HepG2 (cell line): ENCODE measurements at regions not wholly inside any gene's neighbourhood (a gene's known extent, or its start where the extent isn't known, plus 50 kb on each side); places are given as distances from the start of the nearest gene placed in this dataset.

Experiments used
- ARID5B ChIP-seq: IDR thresholded peaks from 2 replicates; pipeline ENCODE4 v1.4.0; 2020; ENCODE audit warnings: mild to moderate bottlenecking, missing genetic modification reagents
- CCDC6 ChIP-seq: sonication (generic); formaldehyde crosslinking; IDR thresholded peaks from 2 replicates; pipeline ENCODE4 v1.8.1; 2022; ENCODE audit warnings: mild to moderate bottlenecking, missing genetic modification reagents, moderate library complexity
- POLR2G ChIP-seq: fragments of 200-400 bp; formaldehyde crosslinking; IDR thresholded peaks from 2 replicates; pipeline ENCODE4 v1.6.1; 2018; ENCODE audit warnings: mild to moderate bottlenecking, low read depth, low read length, moderate library complexity
- SNRNP70 ChIP-seq: fragments of 200-400 bp; formaldehyde crosslinking; IDR thresholded peaks from 2 replicates; pipeline ENCODE4 v1.6.1; 2017; ENCODE audit warnings: mild to moderate bottlenecking, low read depth, low read length, moderate library complexity
- SP1 ChIP-seq, 2 experiments: fragments of 450-650 bp in 1 of 2; sonication (generic) in 1 of 2; formaldehyde crosslinking in 1 of 2; IDR thresholded peaks; 2 replicates each; pipeline versions ENCODE4 v1.4.0 to v1.6.1; 2016 to 2020; ENCODE audit warnings: missing genetic modification reagents in 1 of 2
- YEATS2 ChIP-seq: sonication (generic); formaldehyde crosslinking; IDR thresholded peaks from 2 replicates; pipeline ENCODE4 v1.4.0; 2020; ENCODE audit warnings: missing genetic modification reagents, borderline replicate concordance
- ZNF616 ChIP-seq: sonication (generic); formaldehyde crosslinking; IDR thresholded peaks from 2 replicates; pipeline ENCODE4 v1.5.0; 2020; ENCODE audit warnings: low read depth, mild to moderate bottlenecking, missing genetic modification reagents
- ZNF781 ChIP-seq: sonication (generic); formaldehyde crosslinking; IDR thresholded peaks from 2 replicates; pipeline ENCODE4 v1.5.1; 2020; ENCODE audit warnings: borderline replicate concordance, mild to moderate bottlenecking, missing genetic modification reagents; ENCODE audit errors: not compliant biosample characterization
- TF ChIP-seq, protein P1 (sequence below): sonication (generic); formaldehyde crosslinking; IDR thresholded peaks from 2 replicates; pipeline ENCODE4 v1.4.0; 2020; ENCODE audit warnings: missing genetic modification reagents, mild to moderate bottlenecking, borderline replicate concordance

- TF ChIP-seq ARID5B (CRISPR knock-in tag) (peak; percentile 91), ZNF616 (CRISPR knock-in tag) (no peak), POLR2G (peak; percentile 43; the same call in 1 of the 2 replicates), CCDC6 (peak; percentile 67; the same call in 1 of the 2 replicates), ZNF781 (CRISPR knock-in tag) (peak; percentile 53), YEATS2 (CRISPR knock-in tag) (peak; percentile 49; the same call in 1 of the 2 replicates), SP1 (IDR thresholded peaks at IDR 0.05) (no peak), SP1 (CRISPR knock-in tag; IDR thresholded peaks at IDR 0.05) (no peak), SNRNP70 (no peak)
- TF ChIP-seq, protein P1, sequence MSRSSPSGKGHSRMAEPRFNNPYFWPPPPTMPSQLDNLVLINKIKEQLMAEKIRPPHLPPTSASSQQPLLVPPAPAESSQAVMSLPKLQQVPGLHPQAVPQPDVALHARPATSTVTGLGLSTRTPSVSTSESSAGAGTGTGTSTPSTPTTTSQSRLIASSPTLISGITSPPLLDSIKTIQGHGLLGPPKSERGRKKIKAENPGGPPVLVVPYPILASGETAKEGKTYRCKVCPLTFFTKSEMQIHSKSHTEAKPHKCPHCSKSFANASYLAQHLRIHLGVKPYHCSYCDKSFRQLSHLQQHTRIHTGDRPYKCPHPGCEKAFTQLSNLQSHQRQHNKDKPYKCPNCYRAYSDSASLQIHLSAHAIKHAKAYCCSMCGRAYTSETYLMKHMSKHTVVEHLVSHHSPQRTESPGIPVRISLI = peak; percentile 48; the same call in 1 of the 2 replicates
These were observed 102.3 kb downstream of the ENC1 start (continued) for GRCh38 chr5:74538206-74538661.
